DMS114 treated with DMSO at 0.1 percent for 48 hours (cell line): ENCODE measurements at regions not wholly inside any gene's neighbourhood (a gene's known extent, or its start where the extent isn't known, plus 50 kb on each side); places are given as distances from the start of the nearest gene placed in this dataset.

Source experiments
- DNase-seq: peaks from one replicate; lab custom pipeline; 2025; ENCODE audit not compliant: unreplicated experiment; lab: John Stamatoyannopoulos, UW

- no peak for DNase-seq
These were observed 294.6 kb downstream of the PCNX1 start for GRCh38 chr14:71201840-71202239.

GRCh38 chr14:71202881-71203280, 295.6 kb downstream of the PCNX1 start:
- no peak for DNase-seq

GRCh38 chr14:71203306-71203705, 296.0 kb downstream of the PCNX1 start:
- no peak for DNase-seq

- DNase-seq, result no peak
These were observed 297.0 kb downstream of the PCNX1 start for GRCh38 chr14:71204231-71204630.

GRCh38 chr14:71204768-71205167, 297.5 kb downstream of the PCNX1 start:
- DNase-seq, result no peak

GRCh38 chr14:71206123-71206522, 298.9 kb downstream of the PCNX1 start:
- DNase-seq, result no peak

- DNase-seq, result no peak
These were observed 299.6 kb downstream of the PCNX1 start for GRCh38 chr14:71206766-71207371.

GRCh38 chr14:71208702-71209357, 301.6 kb downstream of the PCNX1 start:
- no peak for DNase-seq

GRCh38 chr14:71209888-71210287, 302.6 kb downstream of the PCNX1 start:
- no peak for DNase-seq

- DNase-seq, result no peak
These were observed 304.8 kb downstream of the PCNX1 start for GRCh38 chr14:71212093-71212492.

- DNase-seq, result no peak
These were observed 305.4 kb downstream of the PCNX1 start for GRCh38 chr14:71212683-71213107.

- DNase-seq, result no peak
These were observed 307.0 kb downstream of the PCNX1 start for GRCh38 chr14:71214241-71214640.

- no peak for DNase-seq
These were observed 313.2 kb downstream of the PCNX1 start for GRCh38 chr14:71220462-71220861.

GRCh38 chr14:71221119-71221518, 313.9 kb downstream of the PCNX1 start:
- DNase-seq, result no peak

- DNase-seq, result no peak
These were observed 317.9 kb downstream of the PCNX1 start for GRCh38 chr14:71225113-71225512.

GRCh38 chr14:71228711-71229110, 321.5 kb downstream of the PCNX1 start:
- no peak for DNase-seq

- DNase-seq, result no peak
These were observed 322.6 kb downstream of the PCNX1 start for GRCh38 chr14:71229875-71230274.

GRCh38 chr14:71230897-71231296, 323.6 kb downstream of the PCNX1 start:
- DNase-seq, result no peak

- no peak for DNase-seq
These were observed 324.5 kb downstream of the PCNX1 start for GRCh38 chr14:71231521-71232393.

GRCh38 chr14:71232506-71232905, 325.2 kb downstream of the PCNX1 start:
- no peak for DNase-seq

GRCh38 chr14:71235875-71236274, 328.6 kb downstream of the PCNX1 start:
- no peak for DNase-seq

- no peak for DNase-seq
These were observed 329.2 kb downstream of the PCNX1 start for GRCh38 chr14:71236487-71236886.
